NOMO-1 treated with DMSO at 0.1 percent for 48 hours (cell line): ENCODE measurements at regions not wholly inside any gene's neighbourhood (a gene's known extent, or its start where the extent isn't known, plus 50 kb on each side); places are given as distances from the start of the nearest gene placed in this dataset.

Experiments
- DNase-seq: peaks from one replicate; lab custom pipeline; 2025; ENCODE audit not compliant: unreplicated experiment; lab: John Stamatoyannopoulos, UW

GRCh38 chr16:65545413-65545956 is 423.6 kb upstream of the CDH11 start:
- no peak for DNase-seq

- DNase-seq, result no peak
These were observed 422.2 kb upstream of the CDH11 start for GRCh38 chr16:65543781-65544740.

GRCh38 chr16:65541646-65542045 is 419.8 kb upstream of the CDH11 start:
- no peak for DNase-seq

- no peak for DNase-seq
These were observed 419.0 kb upstream of the CDH11 start for GRCh38 chr16:65540901-65541300.

GRCh38 chr16:65538976-65539375 is 417.1 kb upstream of the CDH11 start:
- DNase-seq, result no peak

GRCh38 chr16:65537336-65537735 is 415.5 kb upstream of the CDH11 start:
- no peak for DNase-seq

- DNase-seq, result no peak
These were observed 412.3 kb upstream of the CDH11 start for GRCh38 chr16:65534121-65534528.

GRCh38 chr16:65532846-65533245 is 411.0 kb upstream of the CDH11 start:
- no peak for DNase-seq

GRCh38 chr16:65532258-65532657 is 410.4 kb upstream of the CDH11 start:
- no peak for DNase-seq

GRCh38 chr16:65531475-65531874 is 409.6 kb upstream of the CDH11 start:
- DNase-seq, result no peak

GRCh38 chr16:65525707-65526106 is 403.8 kb upstream of the CDH11 start:
- no peak for DNase-seq

- DNase-seq, result peak; percentile 39
These were observed 403.1 kb upstream of the CDH11 start for GRCh38 chr16:65524997-65525396.

- DNase-seq, result no peak
These were observed 402.4 kb upstream of the CDH11 start for GRCh38 chr16:65524231-65524630.

- DNase-seq, result no peak
These were observed 401.6 kb upstream of the CDH11 start for GRCh38 chr16:65523283-65523944.

- no peak for DNase-seq
These were observed 400.5 kb upstream of the CDH11 start for GRCh38 chr16:65522412-65522811.

GRCh38 chr16:65521633-65522328 is 399.9 kb upstream of the CDH11 start:
- no peak for DNase-seq

GRCh38 chr16:65519402-65519801 is 397.5 kb upstream of the CDH11 start:
- DNase-seq, result no peak

GRCh38 chr16:65515193-65515592 is 393.3 kb upstream of the CDH11 start:
- DNase-seq, result no peak

- no peak for DNase-seq
These were observed 389.0 kb upstream of the CDH11 start for GRCh38 chr16:65510850-65511249.

- no peak for DNase-seq
These were observed 388.4 kb upstream of the CDH11 start for GRCh38 chr16:65510241-65510640.

GRCh38 chr16:65509172-65509571 is 387.3 kb upstream of the CDH11 start:
- peak; percentile 87 for DNase-seq
